ENCODE measurements at regions not wholly inside any gene's neighbourhood (a gene's known extent, or its start where the extent isn't known, plus 50 kb on each side); places are given as distances from the start of the nearest gene placed in this dataset.

DNA sequence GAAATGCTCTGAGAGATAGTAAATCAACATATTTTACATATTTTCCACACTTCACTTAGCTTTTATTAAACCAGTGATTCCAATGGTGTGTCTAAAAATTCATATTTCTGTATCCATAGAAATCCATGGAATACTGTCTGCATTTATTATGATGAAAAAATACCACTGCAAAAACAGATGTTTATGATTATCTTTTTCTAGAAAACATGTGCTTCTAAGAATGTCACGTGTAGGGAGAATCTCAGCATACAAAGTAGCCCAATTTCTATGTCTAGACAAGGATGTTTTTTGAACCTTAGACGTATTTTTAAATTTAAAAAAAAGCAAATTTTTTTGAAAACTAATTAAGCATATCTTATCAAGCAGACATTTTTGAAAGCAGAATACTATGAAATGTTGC is 622.4 kb downstream of the TENT5A start:
- no peaks in the 10 kb centered on the region for H3K4me1 ChIP-seq (ENCODE audit: insufficient read depth, low read length, severe bottlenecking)
- no peaks in the 10 kb centered on the region for H3K9me2 ChIP-seq (ENCODE audit: low read depth, low read length)
- H3K4me3 ChIP-seq (ENCODE audit: low read depth, low read length, poor library complexity, severe bottlenecking) = no peak overlapping the region
- no peak overlapping the region for H3K27ac ChIP-seq (ENCODE audit: low read depth, low read length, poor library complexity, severe bottlenecking)
- H3K4me2 ChIP-seq (ENCODE audit: low read length) = no peak overlapping the region
- H3F3A ChIP-seq (ENCODE audit: insufficient read depth, low read length) = no peaks in the 10 kb centered on the region
- no peaks in the 10 kb centered on the region for H4K20me1 ChIP-seq (ENCODE audit: insufficient read depth, low read length)
- no peak overlapping the region for H3K9ac ChIP-seq (ENCODE audit: low read length)
- no peaks in the 10 kb centered on the region for H3K27me3 ChIP-seq (ENCODE audit: insufficient read depth, low read length)
- H3K36me3 ChIP-seq (ENCODE audit: insufficient read depth, low read length) = no peaks in the 10 kb centered on the region
- no peaks in the 10 kb centered on the region for H3K79me2 ChIP-seq (ENCODE audit: insufficient read depth, low read length)
- TF ChIP-seq, protein P1, sequence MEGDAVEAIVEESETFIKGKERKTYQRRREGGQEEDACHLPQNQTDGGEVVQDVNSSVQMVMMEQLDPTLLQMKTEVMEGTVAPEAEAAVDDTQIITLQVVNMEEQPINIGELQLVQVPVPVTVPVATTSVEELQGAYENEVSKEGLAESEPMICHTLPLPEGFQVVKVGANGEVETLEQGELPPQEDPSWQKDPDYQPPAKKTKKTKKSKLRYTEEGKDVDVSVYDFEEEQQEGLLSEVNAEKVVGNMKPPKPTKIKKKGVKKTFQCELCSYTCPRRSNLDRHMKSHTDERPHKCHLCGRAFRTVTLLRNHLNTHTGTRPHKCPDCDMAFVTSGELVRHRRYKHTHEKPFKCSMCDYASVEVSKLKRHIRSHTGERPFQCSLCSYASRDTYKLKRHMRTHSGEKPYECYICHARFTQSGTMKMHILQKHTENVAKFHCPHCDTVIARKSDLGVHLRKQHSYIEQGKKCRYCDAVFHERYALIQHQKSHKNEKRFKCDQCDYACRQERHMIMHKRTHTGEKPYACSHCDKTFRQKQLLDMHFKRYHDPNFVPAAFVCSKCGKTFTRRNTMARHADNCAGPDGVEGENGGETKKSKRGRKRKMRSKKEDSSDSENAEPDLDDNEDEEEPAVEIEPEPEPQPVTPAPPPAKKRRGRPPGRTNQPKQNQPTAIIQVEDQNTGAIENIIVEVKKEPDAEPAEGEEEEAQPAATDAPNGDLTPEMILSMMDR (IDR thresholded peaks at IDR 0.05; ENCODE audit: low read length) = no peak
- TF ChIP-seq EZH2 (IDR thresholded peaks at IDR 0.05; ENCODE audit: borderline replicate concordance, low read length) = no peak
- no peaks in the 10 kb centered on the region for H3K9me3 ChIP-seq (ENCODE audit: low read length)
- no peak overlapping the region for H2AFZ ChIP-seq (ENCODE audit: low read length)

DNA sequence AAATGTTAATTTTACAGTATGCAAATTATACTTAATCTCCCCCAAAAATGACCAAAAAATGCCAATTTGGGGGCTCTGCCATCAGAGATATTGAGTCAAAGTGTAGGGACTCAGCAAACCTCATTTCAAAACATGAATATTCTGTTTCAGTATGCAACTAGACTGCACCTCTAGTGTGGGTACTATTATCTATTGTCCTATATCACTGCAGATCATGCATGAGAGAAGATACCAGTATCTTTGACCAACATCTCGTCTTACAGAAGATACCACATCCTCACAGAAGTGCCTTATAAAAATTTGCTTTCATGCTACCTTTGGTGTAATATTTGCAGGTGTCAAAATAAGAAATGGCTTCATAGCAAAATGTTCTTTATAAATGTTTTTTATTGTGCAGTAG is 623.8 kb downstream of the TENT5A start:
- Histone ChIP-seq H2AFZ (ENCODE audit: low read length) (no peak overlapping the region), H4K20me1 (ENCODE audit: insufficient read depth, low read length) (no peaks in the 10 kb centered on the region), H3K4me1 (ENCODE audit: insufficient read depth, low read length, severe bottlenecking) (no peaks in the 10 kb centered on the region), H3F3A (ENCODE audit: insufficient read depth, low read length) (no peaks in the 10 kb centered on the region), H3K9me2 (ENCODE audit: low read depth, low read length) (no peaks in the 10 kb centered on the region), H3K4me3 (ENCODE audit: low read depth, low read length, poor library complexity, severe bottlenecking) (no peak overlapping the region), H3K4me2 (ENCODE audit: low read length) (no peak overlapping the region), H3K36me3 (ENCODE audit: insufficient read depth, low read length) (no peaks in the 10 kb centered on the region), H3K9me3 (ENCODE audit: low read length) (no peaks in the 10 kb centered on the region), H3K79me2 (ENCODE audit: insufficient read depth, low read length) (no peaks in the 10 kb centered on the region), H3K9ac (ENCODE audit: low read length) (no peak overlapping the region), H3K27ac (ENCODE audit: low read depth, low read length, poor library complexity, severe bottlenecking) (no peak overlapping the region), H3K27me3 (ENCODE audit: insufficient read depth, low read length) (no peaks in the 10 kb centered on the region)
- no peak for TF ChIP-seq EZH2 (IDR thresholded peaks at IDR 0.05; ENCODE audit: borderline replicate concordance, low read length)
- TF ChIP-seq, protein P1 (IDR thresholded peaks at IDR 0.05; ENCODE audit: low read length) = no peak

DNA sequence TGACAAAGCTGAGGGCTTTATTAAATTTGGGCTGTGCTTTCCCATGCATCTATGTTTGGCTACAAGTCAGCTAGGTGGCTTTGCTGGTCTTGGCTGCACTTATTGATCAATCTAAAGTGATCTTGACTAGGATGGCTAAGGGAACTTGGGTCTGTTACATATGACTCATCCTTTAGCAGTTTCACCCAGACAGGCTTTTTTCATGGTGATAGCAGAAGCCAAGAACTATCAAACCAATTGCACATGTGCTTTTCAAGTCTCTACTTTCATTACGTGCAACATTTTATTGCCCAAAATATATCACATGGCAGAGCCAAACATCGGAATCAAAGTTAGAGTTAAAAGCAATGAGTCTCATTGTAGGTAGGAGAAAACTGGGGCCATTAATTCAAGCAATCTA is 626.3 kb downstream of the TENT5A start:
- H3K79me2 ChIP-seq (ENCODE audit: insufficient read depth, low read length) = no peaks in the 10 kb centered on the region
- H2AFZ ChIP-seq (ENCODE audit: low read length) = no peak overlapping the region
- no peaks in the 10 kb centered on the region for H3K27me3 ChIP-seq (ENCODE audit: insufficient read depth, low read length)
- TF ChIP-seq EZH2 (IDR thresholded peaks at IDR 0.05; ENCODE audit: borderline replicate concordance, low read length) = no peak
- TF ChIP-seq, protein P1 (IDR thresholded peaks at IDR 0.05; ENCODE audit: low read length) = no peak
- H3K9ac ChIP-seq (ENCODE audit: low read length) = no peak overlapping the region
- no peak overlapping the region for H3K27ac ChIP-seq (ENCODE audit: low read depth, low read length, poor library complexity, severe bottlenecking)
- no peaks in the 10 kb centered on the region for H3K9me3 ChIP-seq (ENCODE audit: low read length)
- H4K20me1 ChIP-seq (ENCODE audit: insufficient read depth, low read length) = no peaks in the 10 kb centered on the region
- no peaks in the 10 kb centered on the region for H3K4me1 ChIP-seq (ENCODE audit: insufficient read depth, low read length, severe bottlenecking)
- no peak overlapping the region for H3K4me3 ChIP-seq (ENCODE audit: low read depth, low read length, poor library complexity, severe bottlenecking)
- no peaks in the 10 kb centered on the region for H3F3A ChIP-seq (ENCODE audit: insufficient read depth, low read length)
- no peaks in the 10 kb centered on the region for H3K36me3 ChIP-seq (ENCODE audit: insufficient read depth, low read length)
- H3K4me2 ChIP-seq (ENCODE audit: low read length) = no peak overlapping the region
- no peaks in the 10 kb centered on the region for H3K9me2 ChIP-seq (ENCODE audit: low read depth, low read length)

Data from OCI-LY1 (cell line).